ENCODE measurements at regions not wholly inside any gene's neighbourhood (a gene's known extent, or its start where the extent isn't known, plus 50 kb on each side); places are given as distances from the start of the nearest gene placed in this dataset.

GRCh38 chrX:68936126-68936525 is 107.3 kb downstream of the EFNB1 start:
- Histone ChIP-seq H3K4me3 (ENCODE audit: low read length) (no peak overlapping the region), H3K4me1 (ENCODE audit: insufficient read depth, low read length) (no peaks in the 10 kb centered on the region), H3K27me3 (ENCODE audit: insufficient read depth, low read length, poor library complexity, severe bottlenecking) (no peaks in the 10 kb centered on the region), H3K36me3 (ENCODE audit: insufficient read depth, low read length) (no peaks in the 10 kb centered on the region), H3K9me3 (ENCODE audit: low read length) (no peaks in the 10 kb centered on the region), H3K27ac (ENCODE audit: low read depth, low read length) (no peak overlapping the region)
- Mint-ChIP-seq H3K9me3 (no peaks in the 10 kb centered on the region), H3K27me3 (peaks cover 1 to 3% of the 10 kb centered on the region in 2 donors), H3K36me3 (no peaks in the 10 kb centered on the region), H3K4me1 (peaks cover 0 to 3% (median 3%) of the 10 kb centered on the region in 3 donors), H3K27ac (no peak overlapping the region), H3K4me3 (no peak overlapping the region)
- no peak for DNase-seq
- ChIA-PET POLR2A (no interaction called here), CTCF (interaction anchor here (1.4 kb wide), 1 partner anchor 18 kb away, joined by 3 read pairs; no protein-coding TSS in a partner anchor)

- Mint-ChIP-seq H3K27ac (no peak overlapping the region), H3K9me3 (no peaks in the 10 kb centered on the region), H3K4me1 (peaks cover 0 to 3% (median 3%) of the 10 kb centered on the region in 3 donors), H3K4me3 (no peak overlapping the region), H3K36me3 (no peaks in the 10 kb centered on the region), H3K27me3 (peaks cover 1 to 3% of the 10 kb centered on the region in 2 donors)
- Histone ChIP-seq H3K9me3 (ENCODE audit: low read length) (no peaks in the 10 kb centered on the region), H3K27me3 (ENCODE audit: insufficient read depth, low read length, poor library complexity, severe bottlenecking) (no peaks in the 10 kb centered on the region), H3K4me1 (ENCODE audit: insufficient read depth, low read length) (no peaks in the 10 kb centered on the region), H3K27ac (ENCODE audit: low read depth, low read length) (no peak overlapping the region), H3K4me3 (ENCODE audit: low read length) (no peak overlapping the region), H3K36me3 (ENCODE audit: insufficient read depth, low read length) (no peaks in the 10 kb centered on the region)
- DNase-seq: no peak
- CTCF ChIA-PET: interaction anchor here (1.4 kb wide), 1 partner anchor 17 kb away, joined by 3 read pairs; no protein-coding TSS in a partner anchor
- POLR2A ChIA-PET: no interaction called here
Measured at GRCh38 chrX:68935362-68935761, 106.5 kb downstream of the EFNB1 start.

GRCh38 chrX:68934922-68935321 is 106.1 kb downstream of the EFNB1 start:
- H3K4me3 ChIP-seq (ENCODE audit: low read length): no peak overlapping the region
- Mint-ChIP-seq H3K4me1 (peaks cover 0 to 3% (median 3%) of the 10 kb centered on the region in 3 donors), H3K27ac (no peak overlapping the region), H3K9me3 (no peaks in the 10 kb centered on the region), H3K27me3 (peaks cover 1 to 3% of the 10 kb centered on the region in 2 donors), H3K36me3 (no peaks in the 10 kb centered on the region), H3K4me3 (no peak overlapping the region)
- ChIA-PET CTCF (no interaction called here), POLR2A (no interaction called here)
- H3K27me3 ChIP-seq (ENCODE audit: insufficient read depth, low read length, poor library complexity, severe bottlenecking): no peaks in the 10 kb centered on the region
- no peaks in the 10 kb centered on the region for H3K9me3 ChIP-seq (ENCODE audit: low read length)
- H3K36me3 ChIP-seq (ENCODE audit: insufficient read depth, low read length): no peaks in the 10 kb centered on the region
- DNase-seq: no peak
- no peaks in the 10 kb centered on the region for H3K4me1 ChIP-seq (ENCODE audit: insufficient read depth, low read length)
- H3K27ac ChIP-seq (ENCODE audit: low read depth, low read length): no peak overlapping the region

- ChIA-PET CTCF (no interaction called here), POLR2A (no interaction called here)
- H3K4me3 Mint-ChIP-seq: no peak overlapping the region
Measured at GRCh38 chrX:68934421-68934820, 105.6 kb downstream of the EFNB1 start.

GRCh38 chrX:68932611-68933010 is 103.8 kb downstream of the EFNB1 start:
- Mint-ChIP-seq H3K36me3 (no peaks in the 10 kb centered on the region), H3K9me3 (no peaks in the 10 kb centered on the region), H3K27ac (peak overlapping the region in 1 of 8 donors; percentile 52), H3K4me3 (no peak overlapping the region), H3K4me1 (peaks cover 0 to 3% (median 3%) of the 10 kb centered on the region in 3 donors), H3K27me3 (peaks cover 0 to 3% of the 10 kb centered on the region in 2 donors)
- H3K4me3 ChIP-seq (ENCODE audit: low read length): no peak overlapping the region
- CTCF ChIA-PET: no interaction called here
- H3K27ac ChIP-seq (ENCODE audit: low read depth, low read length): no peak overlapping the region
- no peaks in the 10 kb centered on the region for H3K27me3 ChIP-seq (ENCODE audit: insufficient read depth, low read length, poor library complexity, severe bottlenecking)
- DNase-seq: no peak
- no peaks in the 10 kb centered on the region for H3K4me1 ChIP-seq (ENCODE audit: insufficient read depth, low read length)
- H3K36me3 ChIP-seq (ENCODE audit: insufficient read depth, low read length): no peaks in the 10 kb centered on the region
- H3K9me3 ChIP-seq (ENCODE audit: low read length): no peaks in the 10 kb centered on the region
- POLR2A ChIA-PET: no interaction called here

More at GRCh38 chrX:68934421-68934820, 105.6 kb downstream of the EFNB1 start:
- Mint-ChIP-seq H3K27ac (no peak overlapping the region), H3K27me3 (peaks cover 1 to 3% of the 10 kb centered on the region in 2 donors), H3K4me1 (peaks cover 0 to 3% (median 3%) of the 10 kb centered on the region in 3 donors), H3K9me3 (no peaks in the 10 kb centered on the region), H3K36me3 (no peaks in the 10 kb centered on the region)
- Histone ChIP-seq H3K9me3 (ENCODE audit: low read length) (no peaks in the 10 kb centered on the region), H3K27me3 (ENCODE audit: insufficient read depth, low read length, poor library complexity, severe bottlenecking) (no peaks in the 10 kb centered on the region), H3K4me1 (ENCODE audit: insufficient read depth, low read length) (no peaks in the 10 kb centered on the region), H3K27ac (ENCODE audit: low read depth, low read length) (no peak overlapping the region), H3K36me3 (ENCODE audit: insufficient read depth, low read length) (no peaks in the 10 kb centered on the region), H3K4me3 (ENCODE audit: low read length) (no peak overlapping the region)
- no peak for DNase-seq

- H3K36me3 ChIP-seq (ENCODE audit: insufficient read depth, low read length): no peaks in the 10 kb centered on the region
- Mint-ChIP-seq H3K4me1 (peaks cover 0 to 3% (median 3%) of the 10 kb centered on the region in 3 donors), H3K27me3 (peaks cover 0 to 3% of the 10 kb centered on the region in 2 donors), H3K4me3 (no peak overlapping the region), H3K9me3 (no peaks in the 10 kb centered on the region), H3K27ac (no peak overlapping the region), H3K36me3 (no peaks in the 10 kb centered on the region)
- ChIA-PET POLR2A (no interaction called here), CTCF (interaction anchor here (1.3 kb wide), 1 partner anchor 9 kb away, joined by 3 read pairs; no protein-coding TSS in a partner anchor)
- no peak for DNase-seq
- H3K4me1 ChIP-seq (ENCODE audit: insufficient read depth, low read length): no peaks in the 10 kb centered on the region
- H3K9me3 ChIP-seq (ENCODE audit: low read length): no peaks in the 10 kb centered on the region
- no peak overlapping the region for H3K27ac ChIP-seq (ENCODE audit: low read depth, low read length)
- H3K27me3 ChIP-seq (ENCODE audit: insufficient read depth, low read length, poor library complexity, severe bottlenecking): no peaks in the 10 kb centered on the region
- no peak overlapping the region for H3K4me3 ChIP-seq (ENCODE audit: low read length)
Measured at GRCh38 chrX:68931345-68931744, 102.5 kb downstream of the EFNB1 start.

GRCh38 chrX:68930542-68931317 is 101.9 kb downstream of the EFNB1 start:
- peaks cover 0 to 3% (median 3%) of the 10 kb centered on the region in 3 donors for H3K4me1 Mint-ChIP-seq
- no peaks in the 10 kb centered on the region for H3K27me3 ChIP-seq (ENCODE audit: insufficient read depth, low read length, poor library complexity, severe bottlenecking)
- DNase-seq: no peak
- H3K27ac ChIP-seq (ENCODE audit: low read depth, low read length): no peak overlapping the region
- H3K36me3 Mint-ChIP-seq: no peaks in the 10 kb centered on the region
- ChIA-PET CTCF (interaction anchor here (1.3 kb wide), 1 partner anchor 8 kb away, joined by 3 read pairs; no protein-coding TSS in a partner anchor), POLR2A (no interaction called here)
- H3K27ac Mint-ChIP-seq: peak overlapping the region in 2 of 8 donors; percentile 30 to 58
- H3K4me3 ChIP-seq (ENCODE audit: low read length): no peak overlapping the region
- no peaks in the 10 kb centered on the region for H3K4me1 ChIP-seq (ENCODE audit: insufficient read depth, low read length)
- no peaks in the 10 kb centered on the region for H3K27me3 Mint-ChIP-seq
- no peak overlapping the region for H3K4me3 Mint-ChIP-seq
- H3K36me3 ChIP-seq (ENCODE audit: insufficient read depth, low read length): no peaks in the 10 kb centered on the region
- no peaks in the 10 kb centered on the region for H3K9me3 ChIP-seq (ENCODE audit: low read length)
- no peaks in the 10 kb centered on the region for H3K9me3 Mint-ChIP-seq

GRCh38 chrX:68929332-68930150 is 100.7 kb downstream of the EFNB1 start:
- H3K4me1 ChIP-seq (ENCODE audit: insufficient read depth, low read length): no peaks in the 10 kb centered on the region
- Mint-ChIP-seq H3K36me3 (no peaks in the 10 kb centered on the region), H3K4me3 (no peak overlapping the region), H3K4me1 (no peaks in the 10 kb centered on the region), H3K27me3 (peaks cover 0 to 3% of the 10 kb centered on the region in 2 donors), H3K27ac (peak overlapping the region in 1 of 8 donors; percentile 3), H3K9me3 (no peaks in the 10 kb centered on the region)
- CTCF ChIA-PET: no interaction called here
- H3K9me3 ChIP-seq (ENCODE audit: low read length): no peaks in the 10 kb centered on the region
- POLR2A ChIA-PET: no interaction called here
- no peaks in the 10 kb centered on the region for H3K27me3 ChIP-seq (ENCODE audit: insufficient read depth, low read length, poor library complexity, severe bottlenecking)
- no peak overlapping the region for H3K27ac ChIP-seq (ENCODE audit: low read depth, low read length)
- no peak for DNase-seq
- no peak overlapping the region for H3K4me3 ChIP-seq (ENCODE audit: low read length)
- H3K36me3 ChIP-seq (ENCODE audit: insufficient read depth, low read length): no peaks in the 10 kb centered on the region

Data from CD8-positive, alpha-beta memory T cell (primary cell).